ENCODE measurements at regions not wholly inside any gene's neighbourhood (a gene's known extent, or its start where the extent isn't known, plus 50 kb on each side); places are given as distances from the start of the nearest gene placed in this dataset.

DNA sequence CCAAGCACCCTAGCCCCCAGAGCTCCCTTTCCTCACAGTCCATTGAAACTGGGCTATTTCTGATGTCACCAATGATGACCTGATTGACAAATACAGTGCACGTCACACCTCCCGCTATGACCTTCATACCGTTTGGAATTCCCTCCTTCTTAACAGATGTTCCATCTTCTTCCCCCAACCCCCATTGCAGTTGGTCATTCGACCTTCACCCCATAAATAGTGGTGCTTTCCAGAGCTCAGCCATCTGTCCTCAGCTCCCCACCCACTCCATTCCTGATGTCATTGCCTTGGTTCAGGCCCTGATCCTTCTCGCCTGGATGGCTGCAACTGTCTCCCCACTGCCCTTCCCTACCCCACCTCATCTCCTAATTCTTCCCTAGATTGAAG lies 198.5 kb downstream of the SOD2 start:
- no peak for TF ChIP-seq CTCF (IDR thresholded peaks at IDR 0.05)
- no peak for TF ChIP-seq POLR2A (IDR thresholded peaks at IDR 0.05)
